Fibroblast of lung (primary cell): ENCODE measurements at regions not wholly inside any gene's neighbourhood (a gene's known extent, or its start where the extent isn't known, plus 50 kb on each side); places are given as distances from the start of the nearest gene placed in this dataset.
"Not testable (repeated sequence)": the region's sequence is repeated elsewhere in the genome, so short reads cannot be mapped to it uniquely, and the experiment has no call there.

Experiments used
- DNase-seq, 2 donors: peaks; one replicate each; pipeline versions ENCODE4 v3.0.0 to v3.0.0-alpha.2; 2010; ENCODE audit warnings: low read depth in 2 of 2
- H2AFZ ChIP-seq: 2 replicates; pipeline ENCODE4 v1.5.1; 2012; ENCODE audit warnings: low read length, control low read depth, inconsistent platforms
- H3K27ac ChIP-seq: 2 replicates; pipeline ENCODE4 v1.5.1; 2011; ENCODE audit warnings: low read length, control low read depth; ENCODE audit not compliant: insufficient read depth
- H3K27me3 ChIP-seq: 2 replicates; pipeline ENCODE4 v1.5.1; 2011; ENCODE audit warnings: mild to moderate bottlenecking, low read length; ENCODE audit not compliant: control insufficient read depth, insufficient read depth
- H3K36me3 ChIP-seq: 2 replicates; pipeline ENCODE4 v1.5.1; 2011; ENCODE audit warnings: low read length; ENCODE audit not compliant: control insufficient read depth, insufficient read depth
- H3K4me1 ChIP-seq: 2 replicates; pipeline ENCODE4 v1.5.1; 2011; ENCODE audit warnings: low read length; ENCODE audit not compliant: control insufficient read depth, insufficient read depth; ENCODE audit errors: extremely low read depth
- H3K4me2 ChIP-seq: 2 replicates; pipeline ENCODE4 v1.5.1; 2011; ENCODE audit warnings: low read length, control low read depth; ENCODE audit not compliant: insufficient read depth; ENCODE audit errors: extremely low read depth
- H3K4me3 ChIP-seq, 4 experiments: fragments of 200-600 bp in 1 of 4; sonication (generic) in 1 of 4; replicated peaks in 1 of 4; 2 replicates each; pipeline ENCODE4 v1.5.1; 2011 to 2016; ENCODE audit warnings: low read length in 4 of 4, low read depth in 3 of 4, mild to moderate bottlenecking in 3 of 4, control low read depth in 2 of 4, inconsistent platforms in 1 of 4, mixed read lengths in 1 of 4; ENCODE audit not compliant: insufficient read depth in 1 of 4; ENCODE audit errors: control extremely low read depth in 1 of 4
- H3K79me2 ChIP-seq: 2 replicates; pipeline ENCODE4 v1.5.1; 2012; ENCODE audit warnings: mild to moderate bottlenecking, low read length, inconsistent platforms; ENCODE audit not compliant: control insufficient read depth, insufficient read depth
- H3K9ac ChIP-seq: 2 replicates; pipeline ENCODE4 v1.5.1; 2011; ENCODE audit warnings: mild to moderate bottlenecking, low read length, control low read depth; ENCODE audit not compliant: insufficient read depth
- H3K9me3 ChIP-seq: 2 replicates; pipeline ENCODE4 v1.5.1; 2012; ENCODE audit warnings: low read depth, low read length; ENCODE audit not compliant: control insufficient read depth, insufficient read depth
- H4K20me1 ChIP-seq: 2 replicates; pipeline ENCODE4 v1.5.1; 2011; ENCODE audit warnings: low read length; ENCODE audit not compliant: control insufficient read depth, insufficient read depth; ENCODE audit errors: extremely low read depth
- CTCF ChIP-seq, 2 donors: IDR thresholded peaks in 1 of 2; conservative IDR thresholded peaks in 1 of 2; 1 replicate in 1 of 2; 2 replicates in 1 of 2; pipeline ENCODE4 v1.5.1; 2011 to 2012; ENCODE audit warnings: low read length in 2 of 2, control low read depth in 1 of 2, inconsistent platforms in 1 of 2, low read depth in 1 of 2, mild to moderate bottlenecking in 1 of 2
- EZH2 ChIP-seq: IDR thresholded peaks from 2 replicates; pipeline ENCODE4 v1.5.1; 2012; ENCODE audit warnings: low read length, control low read depth, mild to moderate bottlenecking; ENCODE audit errors: missing control alignments

GRCh38 chr9:81312346-81312745 is 377.0 kb downstream of the TLE1 start:
- H3K27ac ChIP-seq = no peak overlapping the region
- H3K27me3 ChIP-seq = no peaks in the 10 kb centered on the region
- no peaks in the 10 kb centered on the region for H4K20me1 ChIP-seq
- H3K36me3 ChIP-seq = no peaks in the 10 kb centered on the region
- no peaks in the 10 kb centered on the region for H3K4me1 ChIP-seq
- H3K79me2 ChIP-seq = no peaks in the 10 kb centered on the region
- no peak overlapping the region for H3K4me2 ChIP-seq
- no peak overlapping the region for H2AFZ ChIP-seq
- no peaks in the 10 kb centered on the region for H3K9me3 ChIP-seq
- TF ChIP-seq CTCF (conservative IDR thresholded peaks at IDR 0.05 in 1 of 2, IDR thresholded peaks at IDR 0.05 in 1 of 2; ENCODE audit: low read depth in 1 of 2, low read length in 2 of 2) (peak in 1 of 2 donors; percentile 22), EZH2 (no peak)
- H3K4me3 ChIP-seq = no peak overlapping the region
- DNase-seq = peak in 1 of 2 donors; percentile 34
- H3K9ac ChIP-seq = no peak overlapping the region

GRCh38 chr9:81308404-81308803 is 380.9 kb downstream of the TLE1 start:
- Histone ChIP-seq H3K9ac (no peak overlapping the region), H3K79me2 (no peaks in the 10 kb centered on the region), H3K4me2 (no peak overlapping the region), H3K9me3 (no peaks in the 10 kb centered on the region), H3K27ac (no peak overlapping the region), H2AFZ (no peak overlapping the region), H3K36me3 (no peaks in the 10 kb centered on the region), H3K27me3 (no peaks in the 10 kb centered on the region), H3K4me3 (no peak overlapping the region), H3K4me1 (no peaks in the 10 kb centered on the region), H4K20me1 (no peaks in the 10 kb centered on the region)
- DNase-seq = no peak
- no peak for TF ChIP-seq CTCF (conservative IDR thresholded peaks at IDR 0.05 in 1 of 2, IDR thresholded peaks at IDR 0.05 in 1 of 2; ENCODE audit: low read depth in 1 of 2, low read length in 2 of 2)
- no peak for TF ChIP-seq EZH2

GRCh38 chr9:81307791-81308190 is 381.6 kb downstream of the TLE1 start:
- not testable (repeated sequence) for H3K27me3 ChIP-seq, H3K79me2 ChIP-seq, H3K9ac ChIP-seq, H3K4me1 ChIP-seq, H3K36me3 ChIP-seq, H3K9me3 ChIP-seq, H2AFZ ChIP-seq, DNase-seq, H4K20me1 ChIP-seq, H3K27ac ChIP-seq, H3K4me2 ChIP-seq, H3K4me3 ChIP-seq
